Ishikawa (cell line): ENCODE measurements at regions not wholly inside any gene's neighbourhood (a gene's known extent, or its start where the extent isn't known, plus 50 kb on each side); places are given as distances from the start of the nearest gene placed in this dataset.

Experiments
- CEBPB ChIP-seq: IDR thresholded peaks from 2 replicates; pipeline ENCODE4 v1.6.1; 2012
- EGR1 ChIP-seq: IDR thresholded peaks from 2 replicates; pipeline ENCODE4 v1.6.1; 2012
- EP300 ChIP-seq: IDR thresholded peaks from 2 replicates; pipeline ENCODE4 v1.6.1; 2012; ENCODE audit warnings: borderline replicate concordance
- FOXM1 ChIP-seq: IDR thresholded peaks from 2 replicates; pipeline ENCODE4 v1.6.1; 2012; ENCODE audit warnings: low read depth, borderline replicate concordance
- MAX ChIP-seq: IDR thresholded peaks from 2 replicates; pipeline ENCODE4 v1.6.1; 2012
- RAD21 ChIP-seq: IDR thresholded peaks from 2 replicates; pipeline ENCODE4 v1.6.1; 2012; ENCODE audit warnings: low read depth
- REST ChIP-seq: IDR thresholded peaks from 2 replicates; pipeline ENCODE4 v1.6.1; 2012; ENCODE audit warnings: low read depth, mild to moderate bottlenecking
- TAF1 ChIP-seq: IDR thresholded peaks from 2 replicates; pipeline ENCODE4 v1.6.1; 2012; ENCODE audit warnings: low read depth, mild to moderate bottlenecking
- TCF12 ChIP-seq: IDR thresholded peaks from 2 replicates; pipeline ENCODE4 v1.6.1; 2012; ENCODE audit warnings: low read depth
- TEAD4 ChIP-seq: IDR thresholded peaks from 2 replicates; pipeline ENCODE4 v1.6.1; 2012
- USF1 ChIP-seq: IDR thresholded peaks from 2 replicates; pipeline ENCODE4 v1.6.1; 2012

- TF ChIP-seq EP300: no peak
- no peak for TF ChIP-seq EGR1
- no peak for TF ChIP-seq TAF1
- TF ChIP-seq RAD21: no peak
- TF ChIP-seq TCF12: no peak
- no peak for TF ChIP-seq CEBPB
- no peak for TF ChIP-seq REST
- TF ChIP-seq TEAD4: no peak
- no peak for TF ChIP-seq USF1
- TF ChIP-seq FOXM1: no peak
- no peak for TF ChIP-seq MAX
These were observed 433.0 kb downstream of the DNAH5 start for GRCh38 chr5:13511442-13511841.
